OCI-LY3 (cell line): ENCODE measurements at regions not wholly inside any gene's neighbourhood (a gene's known extent, or its start where the extent isn't known, plus 50 kb on each side); places are given as distances from the start of the nearest gene placed in this dataset.

Experiments
- EZH2phosphoT487 ChIP-seq: fragments of 200-600 bp; shearing (Covaris generic); IDR thresholded peaks from 2 replicates; pipeline ENCODE4 v1.6.1; 2018; ENCODE audit warnings: antibody characterized with exemption, mixed run types, low read depth
- TF ChIP-seq, protein P1 (sequence below): fragments of 200-600, 300-600 bp; sonication (generic); IDR thresholded peaks from 2 replicates; pipeline ENCODE4 v1.5.1; 2014; ENCODE audit warnings: antibody characterized with exemption, low read length, low read depth

DNA sequence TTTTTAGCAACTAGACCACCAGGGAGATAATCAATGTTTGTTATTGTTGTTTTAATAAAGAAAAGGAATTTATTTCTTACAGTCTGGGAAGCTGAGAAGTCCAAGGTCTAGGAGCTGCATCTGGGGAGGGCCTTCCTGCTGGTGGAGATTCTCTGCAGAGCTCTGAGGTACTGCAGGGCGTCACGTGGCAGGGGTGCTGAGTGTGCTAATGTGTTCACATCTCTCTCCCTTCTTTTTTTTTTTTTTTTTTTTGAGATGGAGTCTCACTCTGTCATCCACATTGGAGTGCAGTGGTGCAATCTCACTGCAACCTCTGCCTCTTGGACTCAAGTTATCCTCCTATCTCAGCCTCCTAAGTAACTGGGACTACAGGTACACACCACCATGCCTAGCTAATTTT, 150.9 kb upstream of the TRIM24 start:
- TF ChIP-seq, protein P1, sequence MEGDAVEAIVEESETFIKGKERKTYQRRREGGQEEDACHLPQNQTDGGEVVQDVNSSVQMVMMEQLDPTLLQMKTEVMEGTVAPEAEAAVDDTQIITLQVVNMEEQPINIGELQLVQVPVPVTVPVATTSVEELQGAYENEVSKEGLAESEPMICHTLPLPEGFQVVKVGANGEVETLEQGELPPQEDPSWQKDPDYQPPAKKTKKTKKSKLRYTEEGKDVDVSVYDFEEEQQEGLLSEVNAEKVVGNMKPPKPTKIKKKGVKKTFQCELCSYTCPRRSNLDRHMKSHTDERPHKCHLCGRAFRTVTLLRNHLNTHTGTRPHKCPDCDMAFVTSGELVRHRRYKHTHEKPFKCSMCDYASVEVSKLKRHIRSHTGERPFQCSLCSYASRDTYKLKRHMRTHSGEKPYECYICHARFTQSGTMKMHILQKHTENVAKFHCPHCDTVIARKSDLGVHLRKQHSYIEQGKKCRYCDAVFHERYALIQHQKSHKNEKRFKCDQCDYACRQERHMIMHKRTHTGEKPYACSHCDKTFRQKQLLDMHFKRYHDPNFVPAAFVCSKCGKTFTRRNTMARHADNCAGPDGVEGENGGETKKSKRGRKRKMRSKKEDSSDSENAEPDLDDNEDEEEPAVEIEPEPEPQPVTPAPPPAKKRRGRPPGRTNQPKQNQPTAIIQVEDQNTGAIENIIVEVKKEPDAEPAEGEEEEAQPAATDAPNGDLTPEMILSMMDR, result no peak
- TF ChIP-seq EZH2phosphoT487, result no peak
